Fibroblast of lung (primary cell): ENCODE measurements at regions not wholly inside any gene's neighbourhood (a gene's known extent, or its start where the extent isn't known, plus 50 kb on each side); places are given as distances from the start of the nearest gene placed in this dataset.

Source experiments
- DNase-seq, 2 donors: peaks; one replicate each; pipeline versions ENCODE4 v3.0.0 to v3.0.0-alpha.2; 2010; ENCODE audit warnings: low read depth in 2 of 2
- H2AFZ ChIP-seq: 2 replicates; pipeline ENCODE4 v1.5.1; 2012; ENCODE audit warnings: low read length, control low read depth, inconsistent platforms
- H3K27ac ChIP-seq: 2 replicates; pipeline ENCODE4 v1.5.1; 2011; ENCODE audit warnings: low read length, control low read depth; ENCODE audit not compliant: insufficient read depth
- H3K27me3 ChIP-seq: 2 replicates; pipeline ENCODE4 v1.5.1; 2011; ENCODE audit warnings: mild to moderate bottlenecking, low read length; ENCODE audit not compliant: control insufficient read depth, insufficient read depth
- H3K36me3 ChIP-seq: 2 replicates; pipeline ENCODE4 v1.5.1; 2011; ENCODE audit warnings: low read length; ENCODE audit not compliant: control insufficient read depth, insufficient read depth
- H3K4me1 ChIP-seq: 2 replicates; pipeline ENCODE4 v1.5.1; 2011; ENCODE audit warnings: low read length; ENCODE audit not compliant: control insufficient read depth, insufficient read depth; ENCODE audit errors: extremely low read depth
- H3K4me2 ChIP-seq: 2 replicates; pipeline ENCODE4 v1.5.1; 2011; ENCODE audit warnings: low read length, control low read depth; ENCODE audit not compliant: insufficient read depth; ENCODE audit errors: extremely low read depth
- H3K4me3 ChIP-seq, 4 experiments: fragments of 200-600 bp in 1 of 4; sonication (generic) in 1 of 4; replicated peaks in 1 of 4; 2 replicates each; pipeline ENCODE4 v1.5.1; 2011 to 2016; ENCODE audit warnings: low read length in 4 of 4, low read depth in 3 of 4, mild to moderate bottlenecking in 3 of 4, control low read depth in 2 of 4, inconsistent platforms in 1 of 4, mixed read lengths in 1 of 4; ENCODE audit not compliant: insufficient read depth in 1 of 4; ENCODE audit errors: control extremely low read depth in 1 of 4
- H3K79me2 ChIP-seq: 2 replicates; pipeline ENCODE4 v1.5.1; 2012; ENCODE audit warnings: mild to moderate bottlenecking, low read length, inconsistent platforms; ENCODE audit not compliant: control insufficient read depth, insufficient read depth
- H3K9ac ChIP-seq: 2 replicates; pipeline ENCODE4 v1.5.1; 2011; ENCODE audit warnings: mild to moderate bottlenecking, low read length, control low read depth; ENCODE audit not compliant: insufficient read depth
- H3K9me3 ChIP-seq: 2 replicates; pipeline ENCODE4 v1.5.1; 2012; ENCODE audit warnings: low read depth, low read length; ENCODE audit not compliant: control insufficient read depth, insufficient read depth
- H4K20me1 ChIP-seq: 2 replicates; pipeline ENCODE4 v1.5.1; 2011; ENCODE audit warnings: low read length; ENCODE audit not compliant: control insufficient read depth, insufficient read depth; ENCODE audit errors: extremely low read depth
- EZH2 ChIP-seq: IDR thresholded peaks from 2 replicates; pipeline ENCODE4 v1.5.1; 2012; ENCODE audit warnings: low read length, control low read depth, mild to moderate bottlenecking; ENCODE audit errors: missing control alignments
- TF ChIP-seq, protein P1 (sequence below), 2 donors: IDR thresholded peaks in 1 of 2; conservative IDR thresholded peaks in 1 of 2; 1 replicate in 1 of 2; 2 replicates in 1 of 2; pipeline ENCODE4 v1.5.1; 2011 to 2012; ENCODE audit warnings: low read length in 2 of 2, control low read depth in 1 of 2, inconsistent platforms in 1 of 2, low read depth in 1 of 2, mild to moderate bottlenecking in 1 of 2

DNA sequence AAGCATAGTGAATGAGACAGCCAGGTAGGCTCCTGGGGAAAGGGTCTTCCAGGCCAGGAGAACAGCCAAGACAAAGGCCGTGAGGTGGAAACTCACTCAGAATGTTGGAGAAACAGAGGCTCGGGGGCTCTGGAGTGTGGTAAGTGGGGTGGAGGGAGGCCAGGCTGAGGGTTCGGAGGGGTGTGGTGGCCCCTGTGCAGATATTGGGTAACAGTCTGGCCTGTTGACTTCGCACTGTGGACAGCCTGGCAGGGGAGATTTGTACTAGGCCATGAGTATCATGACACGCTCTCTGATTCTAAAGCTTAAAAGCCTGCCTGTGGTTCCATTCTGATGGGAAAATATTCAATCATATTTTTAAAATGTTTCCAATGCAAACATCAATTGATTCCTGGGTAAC lies 239.3 kb downstream of the GADD45G start:
- no peak overlapping the region for H2AFZ ChIP-seq
- H3K4me3 ChIP-seq: no peak overlapping the region
- no peaks in the 10 kb centered on the region for H3K36me3 ChIP-seq
- TF ChIP-seq, protein P1, sequence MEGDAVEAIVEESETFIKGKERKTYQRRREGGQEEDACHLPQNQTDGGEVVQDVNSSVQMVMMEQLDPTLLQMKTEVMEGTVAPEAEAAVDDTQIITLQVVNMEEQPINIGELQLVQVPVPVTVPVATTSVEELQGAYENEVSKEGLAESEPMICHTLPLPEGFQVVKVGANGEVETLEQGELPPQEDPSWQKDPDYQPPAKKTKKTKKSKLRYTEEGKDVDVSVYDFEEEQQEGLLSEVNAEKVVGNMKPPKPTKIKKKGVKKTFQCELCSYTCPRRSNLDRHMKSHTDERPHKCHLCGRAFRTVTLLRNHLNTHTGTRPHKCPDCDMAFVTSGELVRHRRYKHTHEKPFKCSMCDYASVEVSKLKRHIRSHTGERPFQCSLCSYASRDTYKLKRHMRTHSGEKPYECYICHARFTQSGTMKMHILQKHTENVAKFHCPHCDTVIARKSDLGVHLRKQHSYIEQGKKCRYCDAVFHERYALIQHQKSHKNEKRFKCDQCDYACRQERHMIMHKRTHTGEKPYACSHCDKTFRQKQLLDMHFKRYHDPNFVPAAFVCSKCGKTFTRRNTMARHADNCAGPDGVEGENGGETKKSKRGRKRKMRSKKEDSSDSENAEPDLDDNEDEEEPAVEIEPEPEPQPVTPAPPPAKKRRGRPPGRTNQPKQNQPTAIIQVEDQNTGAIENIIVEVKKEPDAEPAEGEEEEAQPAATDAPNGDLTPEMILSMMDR (conservative IDR thresholded peaks at IDR 0.05 in 1 of 2, IDR thresholded peaks at IDR 0.05 in 1 of 2; ENCODE audit: low read depth in 1 of 2, low read length in 2 of 2): no peak
- no peak for TF ChIP-seq EZH2
- H3K9me3 ChIP-seq: no peaks in the 10 kb centered on the region
- no peak overlapping the region for H3K27ac ChIP-seq
- no peak overlapping the region for H3K9ac ChIP-seq
- H3K27me3 ChIP-seq: no peaks in the 10 kb centered on the region
- H3K4me1 ChIP-seq: no peaks in the 10 kb centered on the region
- no peaks in the 10 kb centered on the region for H3K79me2 ChIP-seq
- DNase-seq: no peak
- H4K20me1 ChIP-seq: no peaks in the 10 kb centered on the region
- H3K4me2 ChIP-seq: no peak overlapping the region

DNA sequence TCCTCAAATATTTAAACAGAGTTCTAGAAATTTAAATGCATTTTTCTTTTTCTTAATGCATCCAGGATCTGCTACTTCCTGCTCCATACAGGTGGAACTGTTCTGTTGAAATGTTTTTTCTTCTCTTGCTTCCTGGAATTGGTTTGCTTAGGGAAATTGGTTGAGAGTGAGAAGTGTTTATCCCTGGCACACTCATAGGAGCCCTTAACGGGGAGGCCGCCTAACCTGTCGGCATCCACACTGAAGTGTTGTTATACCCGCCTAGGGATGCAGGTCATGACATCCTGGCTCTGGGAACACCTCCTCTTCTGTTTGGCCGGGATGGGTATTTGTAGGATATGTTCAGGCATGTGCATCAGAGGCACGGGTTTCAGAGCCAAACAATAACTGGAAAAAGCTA lies 239.7 kb downstream of the GADD45G start:
- Histone ChIP-seq H3K9ac (no peak overlapping the region), H4K20me1 (no peaks in the 10 kb centered on the region), H3K27me3 (no peaks in the 10 kb centered on the region), H3K4me3 (no peak overlapping the region), H3K79me2 (no peaks in the 10 kb centered on the region), H2AFZ (no peak overlapping the region), H3K4me1 (no peaks in the 10 kb centered on the region), H3K4me2 (no peak overlapping the region), H3K27ac (no peak overlapping the region), H3K9me3 (no peaks in the 10 kb centered on the region), H3K36me3 (no peaks in the 10 kb centered on the region)
- no peak for DNase-seq
- TF ChIP-seq, protein P1 (conservative IDR thresholded peaks at IDR 0.05 in 1 of 2, IDR thresholded peaks at IDR 0.05 in 1 of 2; ENCODE audit: low read depth in 1 of 2, low read length in 2 of 2): no peak
- no peak for TF ChIP-seq EZH2

DNA sequence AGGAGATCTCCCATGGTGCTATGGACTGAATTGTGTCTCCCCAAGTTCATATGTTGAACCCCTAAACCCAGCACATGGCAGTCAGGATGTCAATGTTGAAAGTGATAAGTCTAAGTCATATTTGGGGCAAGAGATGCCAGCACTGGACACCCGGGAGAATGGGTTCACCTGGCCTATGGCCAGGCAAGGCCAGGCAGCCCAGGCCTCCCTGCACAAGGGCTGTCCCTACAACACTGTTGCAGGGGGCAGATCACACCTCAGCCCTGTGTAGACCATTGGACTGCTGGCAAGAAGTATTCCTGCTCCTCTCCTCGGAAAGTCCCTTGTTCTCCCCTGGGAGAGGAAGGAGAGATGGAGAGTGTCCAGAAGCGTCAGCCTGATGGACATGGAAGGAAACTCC lies 240.5 kb downstream of the GADD45G start:
- H3K9me3 ChIP-seq: no peaks in the 10 kb centered on the region
- DNase-seq: no peak
- TF ChIP-seq, protein P1 (conservative IDR thresholded peaks at IDR 0.05 in 1 of 2, IDR thresholded peaks at IDR 0.05 in 1 of 2; ENCODE audit: low read depth in 1 of 2, low read length in 2 of 2): no peak
- TF ChIP-seq EZH2: no peak

More for the DNA sequence above, 240.5 kb downstream of the GADD45G start:
- no peak overlapping the region for H2AFZ ChIP-seq
- H3K4me3 ChIP-seq: no peak overlapping the region
- no peaks in the 10 kb centered on the region for H4K20me1 ChIP-seq
- H3K27ac ChIP-seq: no peak overlapping the region
- H3K4me2 ChIP-seq: no peak overlapping the region
- H3K36me3 ChIP-seq: no peaks in the 10 kb centered on the region
- no peaks in the 10 kb centered on the region for H3K4me1 ChIP-seq
- H3K79me2 ChIP-seq: no peaks in the 10 kb centered on the region
- no peak overlapping the region for H3K9ac ChIP-seq
- H3K27me3 ChIP-seq: no peaks in the 10 kb centered on the region
